Fibroblast of pulmonary artery (primary cell): ENCODE measurements at regions not wholly inside any gene's neighbourhood (a gene's known extent, or its start where the extent isn't known, plus 50 kb on each side); places are given as distances from the start of the nearest gene placed in this dataset.
A peak's percentile ranks its signal among the peaks of the same experiment; 100 is the strongest.

Experiments used
- DNase-seq: peaks from one replicate; pipeline ENCODE4 v3.0.0-alpha.2; 2010; ENCODE audit warnings: low read depth
- H3K4me3 ChIP-seq: replicated peaks from 2 replicates; pipeline ENCODE4 v1.5.1; 2011; ENCODE audit warnings: low read depth, mild to moderate bottlenecking, control low read depth, low read length, moderate library complexity
- CTCF ChIP-seq: IDR thresholded peaks from 2 replicates; pipeline ENCODE4 v1.5.1; 2011; ENCODE audit warnings: mild to moderate bottlenecking, control low read depth, low read length, inconsistent platforms; ENCODE audit errors: missing control alignments

DNA sequence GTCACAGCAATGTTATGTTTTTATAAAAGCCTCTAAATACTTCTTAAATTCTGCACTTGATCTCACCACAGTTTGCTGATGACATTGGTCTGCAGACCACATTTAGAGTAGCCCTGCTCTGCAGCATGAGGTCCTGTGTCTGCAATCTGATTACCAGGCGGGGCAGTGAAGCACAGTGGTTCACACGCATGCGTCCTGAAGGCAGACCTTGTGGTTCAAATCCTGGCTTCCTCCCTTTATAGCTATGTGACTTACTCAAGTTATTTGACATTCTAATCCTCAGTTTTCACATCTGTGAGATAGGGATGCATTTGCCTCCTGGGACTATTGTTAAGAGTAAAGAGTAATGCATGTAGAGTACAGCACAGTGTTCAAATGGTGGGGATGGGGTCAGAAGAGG is 50.3 kb downstream of the BMAL2 start:
- TF ChIP-seq CTCF = no peak
- H3K4me3 ChIP-seq = no peak overlapping the region
- DNase-seq = no peak

DNA sequence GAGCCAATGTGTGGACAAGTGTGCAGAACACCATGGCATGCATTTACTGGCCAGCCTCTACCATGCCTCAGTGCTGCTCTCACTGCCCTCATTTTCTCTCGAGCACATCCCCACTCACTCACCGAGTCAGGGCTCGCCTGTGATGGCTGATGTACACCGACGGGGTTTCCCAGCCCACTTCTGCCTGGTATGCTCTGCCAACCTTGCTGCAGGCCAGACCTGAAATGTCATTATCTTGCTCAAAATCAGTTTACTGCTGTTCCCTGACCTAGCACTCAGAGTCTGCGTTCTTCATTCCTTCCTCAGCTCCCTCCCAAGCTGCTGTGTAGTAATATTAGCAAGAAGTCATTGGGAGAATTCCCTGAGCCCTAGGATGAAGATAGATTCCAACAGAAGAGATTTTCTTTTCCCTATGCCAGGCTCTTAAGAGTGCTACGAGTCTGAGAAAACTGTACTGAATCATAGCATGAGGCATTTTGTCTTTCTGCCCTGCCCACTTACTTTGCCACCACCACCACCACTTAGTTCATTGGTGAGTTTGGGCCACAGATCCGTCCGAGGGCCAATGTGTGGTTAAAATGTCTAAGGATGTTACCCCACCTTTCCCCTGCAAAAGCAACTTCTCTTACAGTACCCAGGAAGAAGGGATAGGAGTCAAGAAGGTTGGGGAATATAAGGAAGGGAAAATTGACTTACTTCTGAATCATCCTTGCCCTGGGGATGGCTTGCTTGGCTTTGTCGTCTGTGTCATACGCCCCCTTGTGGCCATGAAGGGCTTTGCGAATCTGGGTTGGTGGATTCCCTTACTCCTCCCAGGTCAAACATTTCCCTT is 51.0 kb downstream of the BMAL2 start:
- no peak overlapping the region for H3K4me3 ChIP-seq
- peak; percentile 98 for TF ChIP-seq CTCF
- DNase-seq = peak; percentile 91

DNA sequence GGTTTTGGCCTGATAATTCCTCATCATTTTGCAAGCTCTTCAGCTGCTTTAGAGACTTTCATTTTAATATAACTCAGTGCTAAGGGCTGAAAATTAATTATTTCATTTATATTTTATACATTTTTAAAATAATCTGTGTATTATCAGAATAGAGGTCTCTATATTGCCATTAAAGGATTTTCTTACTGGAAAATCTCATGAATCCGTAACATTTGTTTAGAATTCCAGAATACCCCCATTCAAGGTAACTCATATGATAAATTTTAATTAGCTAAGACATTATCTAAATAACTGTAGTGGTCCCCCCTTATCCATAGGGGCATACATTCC is 51.6 kb downstream of the BMAL2 start:
- no peak for TF ChIP-seq CTCF
- DNase-seq = no peak
- no peak overlapping the region for H3K4me3 ChIP-seq

GRCh38 chr12:27385766-27386564 is 53.3 kb downstream of the BMAL2 start:
- H3K4me3 ChIP-seq = no peak overlapping the region
- TF ChIP-seq CTCF = no peak
- no peak for DNase-seq

GRCh38 chr12:27387473-27387872 is 54.8 kb downstream of the BMAL2 start:
- H3K4me3 ChIP-seq = no peak overlapping the region
- TF ChIP-seq CTCF = no peak
- no peak for DNase-seq

GRCh38 chr12:27388650-27389049 is 56.0 kb downstream of the BMAL2 start:
- no peak for TF ChIP-seq CTCF
- H3K4me3 ChIP-seq = no peak overlapping the region
- DNase-seq = no peak

DNA sequence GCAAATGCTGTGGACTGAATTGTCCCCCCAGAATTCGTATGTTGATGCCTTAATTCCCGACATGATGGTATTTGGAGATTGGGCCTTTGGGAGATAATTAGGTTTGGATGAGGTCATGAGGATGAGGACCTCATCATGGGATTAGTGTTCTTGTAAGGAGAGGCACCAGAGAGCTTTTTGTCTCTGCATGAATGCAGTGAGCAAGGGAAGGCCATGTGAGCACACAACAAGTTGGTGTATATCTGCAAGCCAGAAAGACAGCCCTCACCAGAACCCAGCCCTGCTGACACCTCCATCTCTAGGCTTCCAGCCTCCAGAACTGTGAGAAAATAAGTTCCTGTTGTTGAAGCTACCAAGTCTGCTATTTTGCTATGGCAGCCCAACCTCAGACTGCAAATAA is 51.9 kb upstream of the SMCO2 start:
- no peak for DNase-seq
- TF ChIP-seq CTCF = no peak
- no peak overlapping the region for H3K4me3 ChIP-seq
